K562 (cell line): ENCODE measurements at regions not wholly inside any gene's neighbourhood (a gene's known extent, or its start where the extent isn't known, plus 50 kb on each side); places are given as distances from the start of the nearest gene placed in this dataset.

Source experiments
- ELF1 ChIP-seq: fragments of 200-800 bp; sonication (Bioruptor generic); IDR thresholded peaks from 2 replicates; pipeline ENCODE4 v1.6.1; 2016; ENCODE audit warnings: missing genetic modification characterization, missing compliant biosample characterization
- JUN ChIP-seq, 2 experiments: sonication (generic) in 1 of 2; formaldehyde crosslinking in 1 of 2; IDR thresholded peaks; 2 replicates each; pipeline versions ENCODE4 v1.6.1 to v1.8.0; 2012 to 2022; ENCODE audit warnings: borderline replicate concordance in 2 of 2, mild to moderate bottlenecking in 2 of 2, improper control_type of control experiment in 1 of 2, low read depth in 1 of 2, low read length in 1 of 2, missing genetic modification reagents in 1 of 2
- MAFK ChIP-seq: IDR thresholded peaks from 2 replicates; pipeline ENCODE4 v1.6.1; 2011; ENCODE audit warnings: low read length, improper control_type of control experiment
- PCBP2 ChIP-seq: fragments of 200-400 bp; formaldehyde crosslinking; IDR thresholded peaks from 2 replicates; pipeline ENCODE4 v1.6.1; 2018; ENCODE audit warnings: low read length, low read depth, mild to moderate bottlenecking, moderate library complexity; ENCODE audit not compliant: poor library complexity, severe bottlenecking
- POLR2A ChIP-seq: fragments of 450-650 bp; conservative IDR thresholded peaks from 2 replicates; pipeline ENCODE4 v1.6.1; 2016
- PPARD ChIP-seq: fragments of 250-450 bp; sonication (Bioruptor Pico); IDR thresholded peaks from 2 replicates; pipeline ENCODE4 v1.8.0; 2022; ENCODE audit warnings: inconsistent platforms, mild to moderate bottlenecking, moderate library complexity
- RB1 ChIP-seq: fragments of 450-650 bp; IDR thresholded peaks from 2 replicates; pipeline ENCODE4 v1.6.1; 2017; ENCODE audit warnings: low read depth, mild to moderate bottlenecking
- RBBP5 ChIP-seq: fragments of 200-600 bp; sonication (generic); IDR thresholded peaks from 2 replicates; pipeline ENCODE4 v1.6.1; 2012; ENCODE audit warnings: borderline replicate concordance, mild to moderate bottlenecking, low read length, control low read depth, inconsistent platforms; ENCODE audit not compliant: insufficient read depth, poor library complexity, severe bottlenecking
- YY1 ChIP-seq, 3 experiments: IDR thresholded peaks; 2 replicates each; pipeline ENCODE4 v1.6.1; 2011; ENCODE audit warnings: low read length in 2 of 3, mild to moderate bottlenecking in 2 of 3, moderate library complexity in 2 of 3, borderline replicate concordance in 1 of 3, control low read depth in 1 of 3, low read depth in 1 of 3; ENCODE audit not compliant: insufficient read depth in 3 of 3, insufficient replicate concordance in 2 of 3, control insufficient read depth in 1 of 3, insufficient read length in 1 of 3; ENCODE audit errors: extremely low read depth in 1 of 3
- ZKSCAN1 ChIP-seq: fragments of 150-350 bp; IDR thresholded peaks from 2 replicates; pipeline ENCODE4 v1.6.1; 2016; ENCODE audit warnings: low read depth, low read length
- ZNF23 ChIP-seq: fragments of 250-450 bp; sonication (Bioruptor Pico); IDR thresholded peaks from 2 replicates; pipeline ENCODE4 v1.4.0; 2020; ENCODE audit warnings: mild to moderate bottlenecking
- ZNF695 ChIP-seq: fragments of 450-650 bp; formaldehyde crosslinking; IDR thresholded peaks from 2 replicates; pipeline ENCODE4 v1.4.0; 2020; ENCODE audit warnings: mild to moderate bottlenecking, moderate library complexity
- TF ChIP-seq, protein P1 (sequence below): sonication (generic); formaldehyde crosslinking; IDR thresholded peaks from 2 replicates; pipeline ENCODE4 v1.8.1; 2022; ENCODE audit warnings: missing genetic modification reagents
- TF ChIP-seq, protein P2 (sequence below): sonication (generic); formaldehyde crosslinking; IDR thresholded peaks from 2 replicates; pipeline ENCODE4 v1.5.0; 2020; ENCODE audit warnings: missing genetic modification reagents

DNA sequence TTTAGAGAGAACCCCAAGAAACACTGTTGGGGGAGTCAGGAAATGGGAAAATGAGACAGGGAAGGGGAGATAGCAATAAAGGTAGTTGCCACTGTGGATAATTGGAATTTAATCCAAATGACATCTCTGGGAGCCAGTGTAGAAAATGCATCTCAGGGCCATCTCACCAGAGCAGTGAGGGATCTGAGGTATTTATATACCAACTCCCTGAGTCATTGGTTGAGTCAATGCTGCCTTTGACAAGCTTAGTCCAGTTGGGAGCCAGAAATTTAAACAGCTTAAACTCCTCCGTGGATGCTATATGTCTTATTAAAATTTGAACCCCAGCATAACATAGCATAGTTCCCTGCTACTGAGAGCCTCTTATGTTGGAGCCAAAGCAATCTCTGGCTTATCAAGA, 140.3 kb downstream of the SLC30A10 start:
- no peak for TF ChIP-seq JUN (IDR thresholded peaks at IDR 0.05; ENCODE audit: borderline replicate concordance, low read depth, low read length)
- TF ChIP-seq JUN (CRISPR knock-in tag; IDR thresholded peaks at IDR 0.05; ENCODE audit: borderline replicate concordance), result no peak
- TF ChIP-seq PPARD (CRISPR knock-in tag), result no peak
- no peak for TF ChIP-seq RB1
- TF ChIP-seq ZNF23 (CRISPR knock-in tag), result no peak
- TF ChIP-seq RBBP5, result no peak
- no peak for TF ChIP-seq YY1 (IDR thresholded peaks at IDR 0.05; ENCODE audit: borderline replicate concordance in 1 of 3, control insufficient read depth in 1 of 3, extremely low read depth in 1 of 3, insufficient read depth in 3 of 3, insufficient read length in 1 of 3, insufficient replicate concordance in 2 of 3, low read depth in 1 of 3, low read length in 2 of 3)
- no peak for TF ChIP-seq PCBP2
- no peak for TF ChIP-seq ZKSCAN1
- TF ChIP-seq POLR2A, result no peak
- TF ChIP-seq ELF1 (tag), result no peak
- TF ChIP-seq, protein P1, sequence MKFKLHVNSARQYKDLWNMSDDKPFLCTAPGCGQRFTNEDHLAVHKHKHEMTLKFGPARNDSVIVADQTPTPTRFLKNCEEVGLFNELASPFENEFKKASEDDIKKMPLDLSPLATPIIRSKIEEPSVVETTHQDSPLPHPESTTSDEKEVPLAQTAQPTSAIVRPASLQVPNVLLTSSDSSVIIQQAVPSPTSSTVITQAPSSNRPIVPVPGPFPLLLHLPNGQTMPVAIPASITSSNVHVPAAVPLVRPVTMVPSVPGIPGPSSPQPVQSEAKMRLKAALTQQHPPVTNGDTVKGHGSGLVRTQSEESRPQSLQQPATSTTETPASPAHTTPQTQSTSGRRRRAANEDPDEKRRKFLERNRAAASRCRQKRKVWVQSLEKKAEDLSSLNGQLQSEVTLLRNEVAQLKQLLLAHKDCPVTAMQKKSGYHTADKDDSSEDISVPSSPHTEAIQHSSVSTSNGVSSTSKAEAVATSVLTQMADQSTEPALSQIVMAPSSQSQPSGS, result no peak
- no peak for TF ChIP-seq MAFK
- no peak for TF ChIP-seq ZNF695 (CRISPR knock-in tag)
- TF ChIP-seq, protein P2, sequence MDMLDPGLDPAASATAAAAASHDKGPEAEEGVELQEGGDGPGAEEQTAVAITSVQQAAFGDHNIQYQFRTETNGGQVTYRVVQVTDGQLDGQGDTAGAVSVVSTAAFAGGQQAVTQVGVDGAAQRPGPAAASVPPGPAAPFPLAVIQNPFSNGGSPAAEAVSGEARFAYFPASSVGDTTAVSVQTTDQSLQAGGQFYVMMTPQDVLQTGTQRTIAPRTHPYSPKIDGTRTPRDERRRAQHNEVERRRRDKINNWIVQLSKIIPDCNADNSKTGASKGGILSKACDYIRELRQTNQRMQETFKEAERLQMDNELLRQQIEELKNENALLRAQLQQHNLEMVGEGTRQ (CRISPR knock-in tag), result no peak
